H1 (cell line): ENCODE measurements at regions not wholly inside any gene's neighbourhood (a gene's known extent, or its start where the extent isn't known, plus 50 kb on each side); places are given as distances from the start of the nearest gene placed in this dataset.

Experiments
- CTCF ChIA-PET: fragments of 300-600 bp; sonication (Branson Sonifier 250); formaldehyde crosslinking; loops from one replicate; lab custom pipeline; 2021; ENCODE audit not compliant: partially characterized antibody; lab: Charles Lee
- POLR2A ChIA-PET: fragments of 300-600 bp; sonication (Branson Sonifier 250); formaldehyde crosslinking; loops from one replicate; lab custom pipeline; 2021; ENCODE audit warnings: inconsistent platforms; ENCODE audit not compliant: partially characterized antibody; lab: Charles Lee
- DNase-seq, 2 experiments: peaks; one replicate each; pipeline versions ENCODE4 v3.0.0 to v3.0.0-alpha.2; 2010 to 2022; ENCODE audit warnings: low spot score in 2 of 2, low read depth in 1 of 2, mixed read lengths in 1 of 2
- FAIRE-seq: peaks from 2 replicates; lab custom pipeline; 2011; peaks lifted over from hg19 to GRCh38; lab: Jason Lieb, UNC
- H2AFZ ChIP-seq: 2 replicates; pipeline ENCODE4 v1.8.1; 2012; ENCODE audit warnings: low read length, inconsistent platforms
- H2AK5ac ChIP-seq: 2 replicates; pipeline ENCODE4 v1.6.1; 2013; ENCODE audit warnings: low read depth, low read length
- H2BK120ac ChIP-seq: replicated peaks from 2 replicates; pipeline ENCODE3; 2013; ENCODE audit warnings: low read depth, low read length, inconsistent platforms
- H2BK12ac ChIP-seq: 2 replicates; pipeline ENCODE4 v1.6.1; 2013; ENCODE audit warnings: low read depth, low read length
- H2BK15ac ChIP-seq: 2 replicates; pipeline ENCODE4 v1.6.1; 2013; ENCODE audit warnings: low read length
- H2BK20ac ChIP-seq: 2 replicates; pipeline ENCODE4 v1.6.1; 2013; ENCODE audit warnings: low read length
- H2BK5ac ChIP-seq: 2 replicates; pipeline ENCODE4 v1.6.1; 2013; ENCODE audit warnings: low read depth, low read length
- H3K14ac ChIP-seq: 2 replicates; pipeline ENCODE4 v1.6.1; 2013; ENCODE audit warnings: inconsistent platforms; ENCODE audit not compliant: insufficient read length
- H3K18ac ChIP-seq: 2 replicates; pipeline ENCODE4 v1.6.1; 2013; ENCODE audit warnings: low read length; ENCODE audit errors: extremely low read depth
- H3K23ac ChIP-seq: 2 replicates; pipeline ENCODE4 v1.6.1; 2013; ENCODE audit warnings: inconsistent platforms; ENCODE audit not compliant: insufficient read length
- H3K23me2 ChIP-seq: 2 replicates; pipeline ENCODE4 v1.6.1; 2013; ENCODE audit warnings: low read depth, low read length
- H3K27ac ChIP-seq: 2 replicates; pipeline ENCODE4 v1.6.1; 2011; ENCODE audit warnings: low read depth, low read length, inconsistent platforms
- H3K27me3 ChIP-seq, 4 experiments: replicated peaks in 1 of 4; 1 replicate in 1 of 4; 2 replicates in 3 of 4; pipeline versions ENCODE4 v1.6.1 to v1.8.1; 2011 to 2013; ENCODE audit warnings: low read length in 3 of 4, mild to moderate bottlenecking in 3 of 4, inconsistent platforms in 2 of 4, mixed read lengths in 2 of 4, moderate library complexity in 1 of 4; ENCODE audit not compliant: control insufficient read depth in 3 of 4, insufficient read depth in 3 of 4; ENCODE audit errors: extremely low read depth in 1 of 4
- H3K36me3 ChIP-seq, 4 experiments: 2 replicates each; pipeline versions ENCODE4 v1.6.1 to v1.8.1; 2011 to 2013; ENCODE audit warnings: mild to moderate bottlenecking in 4 of 4, low read length in 3 of 4, moderate library complexity in 2 of 4, control low read depth in 1 of 4, inconsistent platforms in 1 of 4; ENCODE audit not compliant: insufficient read depth in 4 of 4, control insufficient read depth in 2 of 4
- H3K4ac ChIP-seq: replicated peaks from 2 replicates; pipeline ENCODE3; 2013; ENCODE audit warnings: low read length, low read depth, mixed read lengths, inconsistent platforms; ENCODE audit not compliant: insufficient read length
- H3K4me1 ChIP-seq, 4 experiments: replicated peaks in 1 of 4; 1 replicate in 1 of 4; 2 replicates in 3 of 4; pipeline versions ENCODE4 v1.6.1 to v1.8.1; 2011 to 2013; ENCODE audit warnings: low read length in 3 of 4, inconsistent platforms in 2 of 4, mixed read lengths in 1 of 4; ENCODE audit not compliant: insufficient read depth in 4 of 4, control insufficient read depth in 3 of 4
- H3K4me2 ChIP-seq, 2 experiments: 2 replicates each; pipeline versions ENCODE4 v1.6.1 to v1.8.1; 2011 to 2013; ENCODE audit warnings: low read depth in 2 of 2, low read length in 2 of 2, control low read depth in 1 of 2, inconsistent platforms in 1 of 2, mild to moderate bottlenecking in 1 of 2; ENCODE audit not compliant: insufficient read depth in 1 of 2
- H3K4me3 ChIP-seq, 4 experiments: fragments of 200-600, 300-600 bp in 1 of 4; sonication (generic), shearing (Covaris generic), sonication (Bioruptor Twin) in 1 of 4; 2 replicates each; pipeline versions ENCODE4 v1.5.1 to v1.8.1; 2011 to 2016; ENCODE audit warnings: low read length in 4 of 4, low read depth in 3 of 4, control low read depth in 2 of 4, inconsistent platforms in 2 of 4, mild to moderate bottlenecking in 2 of 4, mixed read lengths in 1 of 4, moderate library complexity in 1 of 4; ENCODE audit not compliant: insufficient read depth in 2 of 4; ENCODE audit errors: extremely low read depth in 1 of 4
- H3K56ac ChIP-seq: replicated peaks from 2 replicates; pipeline ENCODE3; 2013; ENCODE audit warnings: low read depth, mild to moderate bottlenecking, mixed read lengths, low read length, inconsistent platforms; ENCODE audit not compliant: insufficient read length
- H3K79me1 ChIP-seq: 2 replicates; pipeline ENCODE4 v1.6.1; 2013; ENCODE audit warnings: low read depth, low read length, control low read depth
- H3K79me2 ChIP-seq, 2 experiments: 2 replicates each; pipeline versions ENCODE4 v1.6.1 to v1.8.1; 2012 to 2013; ENCODE audit warnings: low read length in 2 of 2, mild to moderate bottlenecking in 2 of 2, inconsistent platforms in 1 of 2; ENCODE audit not compliant: insufficient read depth in 2 of 2, control insufficient read depth in 1 of 2
- H3K9ac ChIP-seq, 4 experiments: replicated peaks in 1 of 4; 1 replicate in 1 of 4; 2 replicates in 3 of 4; pipeline versions ENCODE4 v1.6.1 to v1.8.1; 2011 to 2013; ENCODE audit warnings: low read depth in 3 of 4, low read length in 3 of 4, control low read depth in 2 of 4, mild to moderate bottlenecking in 2 of 4, moderate library complexity in 2 of 4, inconsistent platforms in 1 of 4; ENCODE audit errors: extremely low read depth in 1 of 4
- H3K9me3 ChIP-seq, 2 experiments: 2 replicates each; pipeline versions ENCODE4 v1.6.1 to v1.8.1; 2012 to 2013; ENCODE audit warnings: mild to moderate bottlenecking in 2 of 2, moderate library complexity in 2 of 2, control low read depth in 1 of 2, inconsistent platforms in 1 of 2, low read depth in 1 of 2, low read length in 1 of 2, mixed read lengths in 1 of 2; ENCODE audit not compliant: insufficient read depth in 2 of 2
- H4K20me1 ChIP-seq, 2 experiments: replicated peaks in 1 of 2; 2 replicates each; pipeline versions ENCODE3 to v1.8.1; 2011 to 2013; ENCODE audit warnings: inconsistent platforms in 2 of 2, low read length in 2 of 2, mild to moderate bottlenecking in 1 of 2; ENCODE audit not compliant: insufficient read depth in 2 of 2, control insufficient read depth in 1 of 2
- H4K5ac ChIP-seq: 2 replicates; pipeline ENCODE4 v1.6.1; 2013; ENCODE audit warnings: low read length, low read depth, mixed read lengths, inconsistent platforms; ENCODE audit not compliant: insufficient read length
- H4K8ac ChIP-seq: 2 replicates; pipeline ENCODE4 v1.8.0; 2013; ENCODE audit warnings: mild to moderate bottlenecking, moderate library complexity, low read length, inconsistent platforms; ENCODE audit not compliant: insufficient read depth; ENCODE audit errors: extremely low read depth
- H4K91ac ChIP-seq: replicated peaks from 2 replicates; pipeline ENCODE3; 2013; ENCODE audit warnings: low read length, mixed read lengths, inconsistent platforms; ENCODE audit not compliant: insufficient read length
- ATF3 ChIP-seq: IDR thresholded peaks from 2 replicates; pipeline ENCODE4 v1.6.1; 2011; ENCODE audit warnings: low read depth, mild to moderate bottlenecking, low read length; ENCODE audit not compliant: insufficient read depth
- CBX8 ChIP-seq: fragments of 300-800, 300-1000 bp; sonication (generic); IDR thresholded peaks from 2 replicates; pipeline ENCODE4 v1.7.1; 2016; ENCODE audit warnings: low read depth, low read length, borderline replicate concordance
- CTBP2 ChIP-seq: IDR thresholded peaks from 2 replicates; pipeline ENCODE4 v1.7.0; 2011; ENCODE audit warnings: borderline replicate concordance, mild to moderate bottlenecking, moderate library complexity, mixed read lengths, low read length; ENCODE audit not compliant: insufficient read depth, insufficient read length
- NANOG ChIP-seq: IDR thresholded peaks from 2 replicates; pipeline ENCODE4 v1.6.1; 2011; ENCODE audit warnings: low read length, low read depth, mild to moderate bottlenecking, inconsistent platforms; ENCODE audit not compliant: insufficient read depth, poor library complexity, severe bottlenecking
- NRF1 ChIP-seq: IDR thresholded peaks from 2 replicates; pipeline ENCODE4 v1.6.1; 2011; ENCODE audit warnings: mild to moderate bottlenecking, low read depth, low read length, improper control_type of control experiment
- POLR2A ChIP-seq, 2 experiments: IDR thresholded peaks; 1 replicate in 1 of 2; 2 replicates in 1 of 2; pipeline ENCODE4 v1.6.1; 2011; ENCODE audit warnings: low read depth in 2 of 2, low read length in 2 of 2, mild to moderate bottlenecking in 2 of 2; ENCODE audit errors: control extremely low read depth in 1 of 2
- POU5F1 ChIP-seq: IDR thresholded peaks from 2 replicates; pipeline ENCODE4 v1.6.1; 2011; ENCODE audit warnings: low read depth, mild to moderate bottlenecking, low read length, moderate library complexity
- SRF ChIP-seq: IDR thresholded peaks from 2 replicates; pipeline ENCODE4 v1.6.1; 2011; ENCODE audit warnings: mild to moderate bottlenecking, low read depth, low read length, moderate library complexity
- TBP ChIP-seq: IDR thresholded peaks from 2 replicates; pipeline ENCODE4 v1.6.1; 2011; ENCODE audit warnings: low read depth, low read length, improper control_type of control experiment
- TCF12 ChIP-seq: IDR thresholded peaks from 2 replicates; pipeline ENCODE4 v1.6.1; 2011; ENCODE audit warnings: low read depth, mild to moderate bottlenecking, low read length
- WGBS, 2 experiments: shearing (Covaris generic) in 1 of 2; methylation state at CpG; one replicate each; pipeline versions ENCODE4 v1.1.6 to v1.1.7; 2013 to 2015; ENCODE audit warnings: low lambda C conversion rate in 2 of 2, mixed read lengths in 2 of 2, inconsistent platforms in 1 of 2, low coverage in 1 of 2, missing lambda C conversion rate in 1 of 2; ENCODE audit not compliant: insufficient replicate concordance in 2 of 2, insufficient coverage in 1 of 2, insufficient read length in 1 of 2; ENCODE audit errors: extremely low coverage in 1 of 2, missing lambda C conversion rate in 1 of 2; 5-methylcytosine and 5-hydroxymethylcytosine counted together

GRCh38 chrX:4206941-4207340 is 493.5 kb upstream of the PRKX start:
- ChIA-PET POLR2A (no interaction called here), CTCF (no interaction called here)
- H3K9ac ChIP-seq = no peak overlapping the region
- H3K27me3 ChIP-seq = no peaks in the 10 kb centered on the region
- H2BK5ac ChIP-seq = no peak overlapping the region
- H3K18ac ChIP-seq = no peak overlapping the region
- no peak overlapping the region for H3K56ac ChIP-seq
- 68% methylated on average over 3 of the region's 3 CpGs; no CpG with 5 or more reads in 1 of the 2 experiments for WGBS, 2 experiments
- H2BK12ac ChIP-seq = no peak overlapping the region
- no peak overlapping the region for H4K91ac ChIP-seq
- no peak overlapping the region for H4K8ac ChIP-seq
- no peaks in the 10 kb centered on the region for H3K79me2 ChIP-seq
- no peaks in the 10 kb centered on the region for H3K36me3 ChIP-seq
- H2BK15ac ChIP-seq = no peak overlapping the region
- no peak overlapping the region for H2BK120ac ChIP-seq
- no peak overlapping the region for H4K5ac ChIP-seq
- H2AFZ ChIP-seq = no peak overlapping the region
- H3K4me2 ChIP-seq = no peak overlapping the region
- no peak overlapping the region for H3K14ac ChIP-seq
- H2AK5ac ChIP-seq = no peak overlapping the region
- no peaks in the 10 kb centered on the region for H3K23me2 ChIP-seq
- H3K79me1 ChIP-seq = no peaks in the 10 kb centered on the region
- no peak overlapping the region for H2BK20ac ChIP-seq
- no peaks in the 10 kb centered on the region for H3K4me1 ChIP-seq
- FAIRE-seq = no peak
- H3K4me3 ChIP-seq = no peak overlapping the region
- H3K27ac ChIP-seq = no peak overlapping the region
- H3K4ac ChIP-seq = no peak overlapping the region
- H3K23ac ChIP-seq = no peak overlapping the region
- no peaks in the 10 kb centered on the region for H4K20me1 ChIP-seq
- H3K9me3 ChIP-seq = no peaks in the 10 kb centered on the region
- DNase-seq = no peak
- TF ChIP-seq NANOG (no peak), POU5F1 (no peak), CBX8 (no peak), TBP (no peak), ATF3 (no peak), TCF12 (no peak), POLR2A (IDR thresholded peaks at IDR 0.05; ENCODE audit: control extremely low read depth in 1 of 2, low read depth in 2 of 2, low read length in 2 of 2) (no peak), NRF1 (no peak), SRF (no peak), CTBP2 (no peak)
